Stimulated activated naive CD4-positive, alpha-beta T cell (primary cell): ENCODE measurements at regions not wholly inside any gene's neighbourhood (a gene's known extent, or its start where the extent isn't known, plus 50 kb on each side); places are given as distances from the start of the nearest gene placed in this dataset.

Experiments
- DNase-seq, 6 experiments: peaks; one replicate each; lab custom pipeline; 2025; lab: John Stamatoyannopoulos, UW

DNA sequence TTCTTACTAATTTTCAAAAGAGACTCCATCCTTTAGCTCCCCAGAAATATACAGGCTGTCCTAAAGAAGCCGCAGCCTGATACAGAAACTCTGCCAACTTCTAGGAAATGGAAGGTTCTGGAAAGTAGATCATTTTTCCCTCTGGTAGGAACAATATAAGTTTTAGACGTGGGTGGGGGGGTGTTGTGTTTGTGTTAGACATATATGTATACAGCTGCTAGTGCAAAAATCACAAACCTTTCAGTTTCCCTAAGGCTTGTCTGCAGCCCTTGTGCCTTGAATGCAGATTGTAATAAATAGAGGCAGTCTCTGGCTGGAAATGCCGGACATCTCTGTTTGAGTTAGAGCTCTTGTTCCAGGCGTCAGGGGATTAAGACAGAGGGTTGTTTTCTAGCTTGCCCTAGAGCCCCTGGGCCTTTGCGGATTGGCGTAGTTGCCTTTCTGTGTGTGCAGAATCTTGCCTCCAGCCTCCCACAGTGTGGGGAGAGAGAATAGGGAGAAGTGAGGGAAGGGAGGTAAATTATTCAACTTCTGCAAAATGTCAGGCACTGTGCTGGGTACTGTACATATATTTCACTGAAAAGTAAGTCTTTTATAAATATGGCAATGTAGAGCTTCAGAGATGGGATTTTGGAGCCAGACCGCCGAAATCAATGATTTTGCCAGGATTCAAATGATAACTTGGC lies 269.7 kb downstream of the PRL start:
- no peak for DNase-seq

- DNase-seq, result peak in 1 of 6 experiments; percentile 3
Measured at GRCh38 chr6:22028403-22029090, 268.3 kb downstream of the PRL start.

GRCh38 chr6:22029171-22029570 lies 267.7 kb downstream of the PRL start:
- no peak for DNase-seq

GRCh38 chr6:22030730-22031619 lies 265.9 kb downstream of the PRL start:
- no peak for DNase-seq

GRCh38 chr6:22035690-22036089 lies 261.1 kb downstream of the PRL start:
- DNase-seq, result no peak

DNA sequence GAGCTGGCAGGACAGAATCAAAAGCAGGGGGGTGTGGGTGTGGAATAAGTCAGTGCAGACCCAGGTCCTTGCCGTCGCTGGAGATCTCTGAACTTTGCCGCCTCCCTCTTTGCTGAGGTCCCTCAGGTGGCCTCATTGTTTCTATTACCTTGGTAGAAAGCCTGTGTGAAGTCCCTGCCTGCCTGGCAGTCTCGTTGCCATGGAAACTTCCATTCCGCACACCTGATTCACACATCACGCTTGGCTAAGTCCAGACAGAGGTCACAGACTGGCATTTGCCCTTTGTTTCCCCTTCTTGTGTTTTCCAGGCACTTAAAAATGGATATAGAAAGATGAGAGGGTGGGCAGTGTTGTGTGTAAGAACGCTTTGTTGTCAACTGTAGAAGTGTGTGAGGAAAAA lies 260.6 kb downstream of the PRL start:
- peak in 1 of 6 experiments; percentile 2 for DNase-seq

DNA sequence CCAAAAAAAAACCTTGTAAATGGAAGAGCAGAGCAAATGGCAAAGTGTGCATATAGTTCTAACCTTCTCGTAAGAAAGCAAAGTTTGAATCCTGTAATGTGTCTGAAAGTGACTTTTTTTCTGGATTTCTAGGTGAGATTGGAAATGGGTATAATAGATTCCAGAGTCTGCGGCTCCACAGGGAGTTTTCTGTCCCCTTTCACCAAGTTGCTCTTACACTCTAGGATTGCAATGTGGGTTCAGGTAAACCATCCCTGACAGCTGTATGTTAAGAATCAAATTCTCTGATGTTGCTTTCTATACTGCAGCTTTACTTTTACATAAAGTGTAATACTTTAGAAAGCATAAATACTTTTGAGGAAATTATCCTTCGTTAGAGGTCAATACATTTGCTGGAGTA lies 260.1 kb downstream of the PRL start:
- DNase-seq, result no peak

GRCh38 chr6:22041797-22042480 lies 254.9 kb downstream of the PRL start:
- no peak for DNase-seq

- DNase-seq, result no peak
Measured at GRCh38 chr6:22042706-22043105, 254.1 kb downstream of the PRL start.

- no peak for DNase-seq
Measured at GRCh38 chr6:22043284-22043962, 253.4 kb downstream of the PRL start.

DNA sequence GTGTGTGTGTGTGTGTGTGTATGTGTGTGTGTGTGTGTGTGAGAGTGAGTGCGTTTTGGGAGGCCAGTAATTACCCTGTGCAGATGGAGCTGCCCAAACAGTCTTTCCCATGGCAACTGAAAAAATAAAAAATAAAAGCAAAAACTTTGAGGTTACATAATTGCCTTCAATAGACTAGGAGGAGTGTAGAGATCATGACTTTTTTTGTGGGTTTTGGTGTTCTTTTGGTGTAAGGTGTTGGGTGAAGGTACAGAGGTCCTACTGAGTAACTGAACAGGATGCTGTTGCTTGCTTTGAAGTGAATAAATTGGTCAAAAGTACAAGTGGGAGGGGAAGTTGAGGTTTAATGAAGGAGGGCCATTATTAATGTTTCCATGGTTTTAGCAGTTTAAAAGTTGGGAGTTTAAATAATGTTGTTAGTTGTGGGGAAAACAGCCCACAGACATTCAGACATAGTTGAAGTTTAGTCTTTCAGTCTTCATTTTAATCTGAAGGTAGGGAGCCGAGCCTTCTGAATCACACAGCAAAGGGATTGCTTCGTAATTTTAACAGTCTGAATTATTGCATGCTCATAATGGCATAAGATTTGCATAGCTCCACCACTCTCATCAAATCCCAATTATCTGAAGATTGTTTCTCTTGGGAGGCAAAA lies 251.4 kb downstream of the PRL start:
- DNase-seq, result peak in 2 of 6 experiments; percentile 13 to 44

DNA sequence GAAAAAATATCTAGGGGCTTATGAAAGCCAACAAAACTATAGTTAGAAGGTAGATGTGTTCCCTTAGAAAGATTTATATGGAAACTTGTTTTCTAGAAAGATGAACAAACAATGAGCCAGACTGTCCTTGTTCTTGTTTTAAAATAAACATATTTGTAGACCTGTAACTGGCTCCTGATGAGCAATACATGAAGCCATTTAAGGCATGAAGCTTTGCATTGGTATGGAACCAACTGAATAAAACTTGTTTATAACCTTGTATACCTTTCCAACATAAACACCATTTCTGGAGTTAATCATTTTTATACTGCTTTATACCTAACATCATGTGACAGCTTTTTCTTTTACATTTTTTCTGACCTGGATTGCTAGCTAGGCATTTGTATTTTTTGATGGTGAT lies 247.8 kb downstream of the PRL start:
- no peak for DNase-seq

- no peak for DNase-seq
Measured at GRCh38 chr6:22053391-22053997, 243.3 kb downstream of the PRL start.

- no peak for DNase-seq
Measured at GRCh38 chr6:22056398-22056797, 240.4 kb downstream of the PRL start.

DNA sequence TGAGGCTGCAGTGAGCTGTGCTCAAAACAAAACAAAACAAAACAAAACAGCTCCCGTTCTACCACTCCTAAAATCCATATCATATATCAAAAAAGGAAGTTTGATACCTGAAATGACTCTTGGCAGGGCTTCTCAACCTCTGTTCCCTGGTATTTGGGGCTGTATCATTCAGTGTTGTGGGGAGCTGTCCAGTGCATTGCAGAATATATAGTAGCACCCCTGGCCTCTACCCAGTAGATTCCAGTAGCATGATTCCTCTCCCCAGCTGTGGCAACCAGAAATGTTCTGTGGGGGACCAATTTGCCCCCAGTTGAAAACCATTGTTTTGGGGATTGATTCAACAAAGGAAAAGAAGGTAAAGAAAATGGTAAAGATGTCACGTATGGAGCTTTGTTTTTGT lies 238.9 kb downstream of the PRL start:
- no peak for DNase-seq

- no peak for DNase-seq
Measured at GRCh38 chr6:22059126-22059525, 237.7 kb downstream of the PRL start.

DNA sequence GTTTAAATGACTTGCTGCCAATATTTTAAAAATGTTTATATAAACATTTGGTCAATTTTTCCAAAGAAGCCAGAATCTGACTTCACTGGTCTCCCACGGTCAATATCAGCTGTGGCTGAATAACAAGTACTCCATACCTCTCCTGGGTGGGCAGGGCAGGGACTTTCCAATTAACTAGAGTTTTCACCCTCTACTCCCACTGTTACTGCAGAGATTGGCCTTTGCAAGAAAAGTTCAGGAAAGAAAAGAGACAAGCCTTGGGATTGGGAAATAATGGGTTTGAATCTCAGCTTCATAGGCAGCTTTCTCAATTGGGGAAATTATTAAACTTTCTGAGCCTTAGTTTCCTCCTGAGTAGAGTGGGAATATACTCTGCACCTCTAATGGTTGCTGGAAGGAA lies 236.9 kb downstream of the PRL start:
- no peak for DNase-seq

- DNase-seq, result peak; percentile 23 to 75 (median 56)
Measured at GRCh38 chr6:22062807-22063408, 233.9 kb downstream of the PRL start.

- DNase-seq, result no peak
Measured at GRCh38 chr6:22064558-22064957, 232.3 kb downstream of the PRL start.

DNA sequence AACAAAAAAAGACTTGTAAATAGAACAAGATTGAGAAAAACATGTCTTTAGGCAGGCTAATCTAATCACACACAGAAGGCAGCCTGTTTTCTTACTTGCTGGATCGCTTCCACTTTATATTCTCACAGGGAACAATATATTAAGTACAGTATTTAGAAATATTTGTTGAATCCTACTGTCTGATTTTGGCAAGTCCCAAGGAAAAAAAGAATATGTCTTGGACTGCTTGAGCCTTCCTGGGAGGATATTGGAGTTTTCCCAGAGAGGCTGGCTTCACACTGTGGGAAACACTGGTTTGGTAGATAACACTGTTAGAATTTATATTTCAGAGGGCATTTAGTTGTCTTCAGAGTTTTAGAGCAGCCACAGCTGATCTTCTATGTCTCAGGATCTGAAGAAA lies 229.7 kb downstream of the PRL start:
- DNase-seq, result no peak
